ENCODE measurements at regions not wholly inside any gene's neighbourhood (a gene's known extent, or its start where the extent isn't known, plus 50 kb on each side); places are given as distances from the start of the nearest gene placed in this dataset.

DNA sequence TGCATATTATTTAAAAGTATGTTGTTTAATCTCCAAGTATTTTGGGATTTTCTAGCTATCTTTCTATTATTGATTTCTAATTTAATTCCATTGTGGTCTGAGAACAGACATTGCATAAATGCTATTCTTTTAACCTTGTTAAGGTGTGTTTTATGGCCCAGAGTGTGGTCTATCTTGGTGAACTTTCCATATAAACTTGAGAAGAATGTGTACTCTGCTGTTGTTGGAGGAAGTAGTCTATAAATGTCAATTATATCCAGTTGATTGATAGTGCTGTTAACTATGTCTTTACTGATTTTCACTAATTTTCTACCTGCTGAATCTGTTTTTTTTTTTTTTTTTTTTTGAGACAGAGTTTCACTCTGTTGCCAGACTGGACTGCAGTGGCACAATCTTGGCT lies 180.9 kb downstream of the ZNF621 start:
- no peak for DNase-seq

DNA sequence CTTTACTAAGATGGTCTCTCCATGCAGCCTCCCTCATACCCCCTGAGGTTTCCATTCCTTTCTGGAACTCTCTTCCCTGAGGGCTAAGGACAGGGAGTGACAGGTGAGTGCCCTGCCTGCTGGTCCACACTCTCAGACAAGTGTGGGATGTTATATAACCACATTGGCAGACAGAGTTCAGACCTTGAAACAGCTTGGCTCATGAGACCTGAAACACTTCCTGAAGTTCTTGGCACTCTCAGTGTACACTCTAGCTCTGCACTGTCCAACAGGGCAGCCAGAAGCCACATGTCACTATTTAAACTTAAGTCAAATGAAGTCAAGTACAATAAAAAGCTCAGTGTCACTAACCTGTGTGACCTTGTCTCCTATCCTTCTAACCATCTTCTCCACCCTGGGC lies 188.5 kb downstream of the ZNF621 start:
- DNase-seq: no peak

DNA sequence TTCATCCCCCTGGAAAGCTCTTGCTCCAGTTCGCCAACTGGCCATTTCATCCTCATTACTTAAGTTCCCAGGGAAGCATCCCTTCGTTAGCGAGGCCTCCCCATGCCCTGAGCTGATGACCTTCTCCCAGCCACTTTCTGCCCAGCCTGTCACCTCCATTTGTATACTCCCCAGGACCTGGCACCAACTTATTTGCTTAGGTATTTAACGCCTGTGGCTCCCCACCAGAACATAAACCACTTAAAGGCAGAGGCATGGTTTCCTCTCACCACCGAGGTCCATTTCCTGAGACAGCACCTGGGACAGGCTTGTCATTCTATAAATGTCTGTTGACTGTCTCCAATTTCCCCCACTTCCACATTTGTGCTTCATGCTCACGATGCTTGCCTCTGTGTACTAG lies 189.0 kb downstream of the ZNF621 start:
- DNase-seq: no peak

- peak; percentile 66 for DNase-seq
These were observed 190.1 kb downstream of the ZNF621 start for GRCh38 chr3:40714771-40715345.

DNA sequence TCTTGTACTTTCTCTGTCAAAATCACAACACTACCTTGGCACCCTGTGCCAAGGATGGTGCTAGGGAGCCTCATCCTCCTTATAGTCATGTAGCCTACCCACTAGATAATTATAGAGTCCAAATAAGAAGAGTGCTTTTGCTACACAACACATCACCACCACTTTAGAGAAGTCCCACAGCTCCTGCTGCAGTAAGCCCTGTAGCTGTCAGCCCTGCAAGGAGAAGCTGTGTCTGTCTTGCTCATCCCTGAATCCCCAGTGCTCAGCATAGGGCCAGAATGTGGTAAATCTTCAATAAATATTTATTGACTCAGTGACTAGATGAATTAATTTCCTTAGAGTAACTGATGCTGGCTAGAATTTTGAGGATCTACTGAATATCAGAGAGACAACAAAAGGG lies 190.8 kb downstream of the ZNF621 start:
- peak; percentile 50 for DNase-seq

GRCh38 chr3:40717471-40717870 lies 192.7 kb downstream of the ZNF621 start:
- no peak for DNase-seq

DNA sequence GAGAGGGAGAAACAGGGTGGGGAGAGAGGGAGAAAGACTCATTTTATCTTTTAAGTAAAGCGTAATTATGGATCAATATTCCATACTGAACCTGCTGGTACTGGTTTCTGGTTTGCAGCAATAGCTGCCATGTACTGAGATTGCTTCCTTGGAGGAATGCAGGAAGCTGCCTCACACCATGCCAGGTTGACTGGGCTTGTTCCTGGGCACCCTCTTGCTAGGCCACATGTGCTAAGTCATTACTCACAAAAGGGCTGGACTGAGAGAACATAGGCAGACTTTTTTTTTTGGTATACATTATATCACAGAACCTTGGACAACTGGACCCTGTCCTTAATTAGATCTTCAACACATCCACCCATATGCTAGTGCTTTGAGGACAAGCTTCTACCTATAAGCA lies 193.4 kb downstream of the ZNF621 start:
- no peak for DNase-seq

DNA sequence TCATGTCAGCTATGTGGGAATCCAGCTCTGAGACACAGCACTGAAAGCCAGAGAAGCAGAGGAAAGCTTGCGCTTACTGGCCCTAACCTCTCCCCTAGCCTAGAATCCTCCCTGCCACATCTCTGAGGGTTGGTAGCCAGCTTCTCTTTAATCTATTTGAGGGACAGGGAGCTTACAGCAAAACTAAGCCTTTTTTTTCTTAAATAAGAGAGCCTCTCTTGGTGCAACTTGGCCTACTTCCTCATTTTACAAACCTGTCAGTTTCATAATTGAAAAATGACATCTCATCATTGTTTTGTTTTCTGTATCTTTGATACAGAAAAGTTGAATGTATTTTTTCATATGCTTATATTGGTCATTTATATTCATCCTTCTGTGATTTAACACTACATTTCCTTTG lies 193.9 kb downstream of the ZNF621 start:
- DNase-seq: peak; percentile 87

DNA sequence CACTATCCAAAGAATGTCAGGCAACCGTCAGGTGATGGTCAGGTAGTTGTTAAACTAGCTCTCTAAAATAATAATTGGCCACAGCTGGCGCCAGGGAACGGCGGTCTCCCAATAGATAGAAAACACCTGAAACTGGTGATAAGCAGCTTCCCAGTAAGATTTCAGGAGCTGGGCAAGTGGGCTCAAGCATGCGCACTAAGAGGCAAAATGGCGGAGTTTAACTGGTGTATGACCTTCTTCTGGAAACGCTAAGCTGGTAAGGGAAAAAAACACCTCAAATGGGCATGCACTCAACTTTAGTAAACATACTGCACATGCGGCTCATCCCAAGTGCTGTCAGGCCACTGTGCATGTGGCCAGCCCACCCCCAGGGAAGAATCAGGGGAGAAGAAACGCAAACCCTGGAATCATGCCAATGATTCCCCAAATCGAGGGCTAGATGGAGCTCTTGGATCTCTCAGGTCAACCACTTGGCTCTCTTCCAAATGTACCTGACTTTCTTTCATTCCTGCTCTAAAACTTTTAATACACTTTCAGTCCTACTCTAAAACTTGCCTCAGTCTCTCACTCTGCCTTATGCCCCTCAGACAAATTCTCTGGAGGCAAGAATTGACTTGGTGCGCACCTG lies 195.0 kb downstream of the ZNF621 start:
- peak; percentile 8 for DNase-seq

GRCh38 chr3:40720341-40720740 lies 195.6 kb downstream of the ZNF621 start:
- DNase-seq: no peak

DNA sequence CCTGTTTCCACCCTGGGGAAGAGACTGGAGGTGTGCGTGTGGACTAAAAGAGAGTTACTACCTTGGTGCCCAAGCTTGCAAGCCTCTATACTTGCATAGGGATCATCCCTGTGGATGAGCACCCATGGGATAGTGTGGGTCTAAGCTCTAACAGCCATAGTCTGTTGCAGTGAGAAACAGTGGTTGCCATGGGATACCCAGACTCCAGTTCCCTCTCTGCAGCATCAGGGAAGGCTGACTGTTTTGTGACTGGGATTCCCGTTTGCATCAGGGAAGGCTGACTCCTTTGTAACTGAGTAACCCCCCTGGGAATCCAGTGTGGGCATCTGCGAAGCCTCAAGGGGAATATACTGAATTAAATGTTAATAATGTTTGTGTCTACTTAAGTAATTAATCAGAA lies 196.1 kb downstream of the ZNF621 start:
- no peak for DNase-seq

DNA sequence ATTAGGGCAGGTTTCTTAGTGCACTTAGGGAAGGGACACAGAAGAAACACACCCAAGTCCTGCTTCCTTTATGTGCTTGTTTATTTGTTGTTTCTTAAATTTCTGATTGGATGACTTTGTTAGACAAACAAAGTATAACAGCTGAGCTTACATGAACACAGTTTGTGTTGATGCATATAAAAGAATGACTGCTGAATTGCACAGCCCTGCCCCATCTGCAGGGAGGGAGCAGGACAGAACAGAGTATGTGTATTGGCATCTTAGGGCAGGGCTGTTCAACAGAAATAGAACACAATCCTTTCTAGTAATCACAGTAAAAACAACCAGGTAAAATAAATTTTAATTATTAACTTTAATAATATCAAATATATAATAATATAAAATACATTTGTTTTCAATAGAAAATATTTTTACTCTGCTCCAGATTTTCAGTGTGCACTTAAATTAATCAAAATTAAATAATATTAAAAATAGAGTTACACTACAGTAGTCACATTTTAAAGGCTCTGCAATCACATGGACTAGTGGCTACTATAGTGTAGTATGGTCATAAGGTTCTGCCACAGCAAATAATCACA lies 198.4 kb downstream of the ZNF621 start:
- DNase-seq: no peak

- DNase-seq: no peak
These were observed 200.3 kb downstream of the ZNF621 start for GRCh38 chr3:40725031-40725430.

DNA sequence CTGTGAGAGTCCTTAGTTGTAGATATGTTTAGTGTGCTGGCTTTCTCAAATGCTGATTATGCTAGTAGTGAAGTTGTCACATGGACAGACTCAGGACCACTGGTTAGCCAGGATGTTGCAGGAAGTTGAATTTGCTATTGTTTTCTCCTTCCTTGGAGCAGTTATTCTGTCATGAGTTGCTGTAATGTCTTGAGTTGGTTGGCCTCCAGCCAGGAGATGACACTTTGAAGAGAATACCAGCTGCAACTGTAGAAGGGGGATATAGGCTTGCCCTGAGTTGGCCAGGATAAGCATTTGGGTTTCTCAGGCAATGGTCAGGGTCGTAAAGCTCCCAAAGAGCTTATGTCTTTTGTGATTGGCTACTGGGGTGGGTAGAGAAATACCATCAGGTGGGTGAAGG lies 206.7 kb downstream of the ZNF621 start:
- DNase-seq: no peak

- DNase-seq: no peak
These were observed 212.2 kb downstream of the ZNF621 start for GRCh38 chr3:40736943-40737342.

- no peak for DNase-seq
These were observed 212.6 kb downstream of the ZNF621 start for GRCh38 chr3:40737343-40737742.

DNA sequence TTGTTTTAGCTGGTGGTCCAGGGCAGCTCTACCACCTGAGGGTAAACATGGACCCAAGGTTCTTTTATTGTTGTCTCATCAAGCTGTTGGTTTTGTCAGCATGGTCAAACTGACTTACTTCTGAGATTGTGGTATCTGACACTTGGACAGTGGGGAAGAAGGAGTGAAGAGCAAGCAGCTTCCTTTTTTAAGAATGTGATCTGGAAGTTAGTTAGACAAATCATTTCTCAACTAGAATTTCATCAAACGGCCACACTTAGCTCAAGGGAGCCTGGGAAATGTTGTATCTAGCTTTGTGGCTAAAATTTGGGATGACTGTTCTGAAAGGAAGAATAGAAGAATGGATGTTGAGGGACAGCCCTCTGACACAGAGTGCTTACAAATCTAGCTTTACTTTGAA lies 215.2 kb downstream of the ZNF621 start:
- peak; percentile 25 for DNase-seq

DNA sequence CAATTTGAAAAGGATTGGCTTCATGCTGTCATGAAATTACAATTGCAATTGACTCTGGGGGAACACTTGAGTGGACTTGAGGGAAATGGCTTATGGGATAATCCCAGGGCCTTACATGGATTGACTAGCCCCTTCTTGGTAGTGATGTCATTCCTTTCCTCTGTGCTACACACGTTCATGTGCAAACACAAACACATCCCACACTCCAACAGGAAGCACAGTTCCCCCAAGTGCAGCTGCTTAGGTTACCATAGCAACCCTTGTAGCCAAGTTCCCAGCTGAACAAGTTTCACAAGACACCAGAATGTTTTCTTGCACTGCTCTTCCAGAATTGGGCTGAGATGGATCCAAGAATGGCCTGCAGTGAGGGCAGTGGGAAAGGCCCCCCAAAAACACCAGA lies 217.0 kb downstream of the ZNF621 start:
- DNase-seq: no peak

- no peak for DNase-seq
These were observed 220.8 kb downstream of the ZNF621 start for GRCh38 chr3:40745381-40746106.

GRCh38 chr3:40751666-40752065 lies 226.9 kb downstream of the ZNF621 start:
- no peak for DNase-seq

DNA sequence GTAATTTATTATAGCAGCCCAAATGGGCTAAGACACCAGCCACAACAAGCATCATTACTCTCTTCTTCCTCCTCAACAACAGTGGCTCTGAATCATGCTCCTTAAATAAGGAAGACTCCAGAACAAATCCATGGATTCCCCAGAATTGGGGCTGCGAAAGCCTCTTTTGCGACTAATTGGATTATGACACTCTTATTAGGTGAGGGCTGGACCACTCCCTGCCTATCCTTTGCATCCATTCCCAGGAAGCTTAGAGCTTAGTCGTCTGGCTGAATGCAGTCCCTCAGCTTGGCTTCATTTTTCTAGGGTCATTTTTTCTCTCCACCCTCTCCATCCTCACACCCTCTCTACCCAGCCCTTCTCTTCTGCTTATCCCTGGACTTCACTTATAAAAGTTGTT lies 227.7 kb downstream of the ZNF621 start:
- DNase-seq: no peak

DNA sequence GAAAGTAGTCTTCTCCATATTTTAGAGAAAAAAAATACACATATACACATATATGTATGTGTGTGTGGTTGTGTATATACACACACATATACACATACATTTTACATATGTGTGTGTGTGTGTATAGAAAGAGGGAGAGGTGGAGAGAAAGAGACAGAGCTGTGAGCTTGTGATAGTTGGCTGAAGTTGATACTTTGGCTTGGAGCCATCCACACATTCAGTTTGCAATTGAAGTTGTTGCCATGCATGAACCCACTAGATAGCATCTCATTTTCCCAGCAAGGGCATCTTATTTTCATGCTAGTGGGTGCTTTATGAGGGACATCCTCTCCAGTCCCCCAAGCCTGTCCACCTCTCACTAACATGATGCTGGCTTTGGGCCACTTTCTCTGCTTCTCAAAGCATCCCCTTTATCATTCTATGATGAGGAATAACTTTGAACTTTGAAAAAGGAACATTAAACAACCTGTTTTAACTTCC lies 228.6 kb downstream of the ZNF621 start:
- DNase-seq: no peak

GRCh38 chr3:40753951-40754350 lies 229.2 kb downstream of the ZNF621 start:
- DNase-seq: no peak

GRCh38 chr3:40754994-40755393 lies 230.2 kb downstream of the ZNF621 start:
- no peak for DNase-seq
